ACC112 (cell line): ENCODE measurements at regions not wholly inside any gene's neighbourhood (a gene's known extent, or its start where the extent isn't known, plus 50 kb on each side); places are given as distances from the start of the nearest gene placed in this dataset.

Experiments
- H2AFZ ChIP-seq: fragments of 200-600 bp; sonication (generic); one replicate; pipeline ENCODE4 v1.6.0; 2017; ENCODE audit warnings: antibody characterized with exemption, low read length; ENCODE audit not compliant: unreplicated experiment
- H3K27ac ChIP-seq: fragments of 200-600 bp; sonication (generic); 2 replicates; pipeline ENCODE4 v1.5.1; 2014; ENCODE audit warnings: low read depth, mild to moderate bottlenecking, antibody characterized with exemption, low read length, moderate library complexity
- H3K27me3 ChIP-seq: fragments of 200-600 bp; sonication (generic); 2 replicates; pipeline ENCODE4 v1.6.1; 2014; ENCODE audit warnings: mild to moderate bottlenecking, antibody characterized with exemption, low read length, moderate library complexity, mixed read lengths; ENCODE audit not compliant: insufficient read depth
- H3K36me3 ChIP-seq: fragments of 200-600 bp; sonication (generic); 2 replicates; pipeline ENCODE4 v1.6.1; 2016; ENCODE audit warnings: mild to moderate bottlenecking, antibody characterized with exemption, low read length, moderate library complexity, mixed read lengths; ENCODE audit not compliant: insufficient read depth
- H3K4me1 ChIP-seq: fragments of 200-600 bp; sonication (generic); one replicate; pipeline ENCODE4 v1.6.1; 2016; ENCODE audit warnings: low read length, mixed read lengths; ENCODE audit not compliant: insufficient read depth, unreplicated experiment, control insufficient read depth
- H3K4me3 ChIP-seq: fragments of 200-600 bp; sonication (generic); 2 replicates; pipeline ENCODE4 v1.5.1; 2014; ENCODE audit warnings: mild to moderate bottlenecking, low read depth, low read length
- H3K79me2 ChIP-seq: fragments of 200-600 bp; sonication (generic); one replicate; pipeline ENCODE4 v1.6.0; 2016; ENCODE audit warnings: low read length; ENCODE audit not compliant: control insufficient read depth, unreplicated experiment, insufficient read depth

GRCh38 chr5:20494706-20495105, 506.7 kb upstream of the CDH18 start:
- no peaks in the 10 kb centered on the region for H3K27me3 ChIP-seq
- H3K79me2 ChIP-seq, result no peaks in the 10 kb centered on the region
- no peaks in the 10 kb centered on the region for H3K4me1 ChIP-seq
- H3K27ac ChIP-seq, result no peak overlapping the region
- H2AFZ ChIP-seq, result no peak overlapping the region
- H3K36me3 ChIP-seq, result no peaks in the 10 kb centered on the region
- H3K4me3 ChIP-seq, result no peak overlapping the region

GRCh38 chr5:20486826-20487225, 498.8 kb upstream of the CDH18 start:
- H3K4me1 ChIP-seq, result no peaks in the 10 kb centered on the region
- no peak overlapping the region for H2AFZ ChIP-seq
- no peaks in the 10 kb centered on the region for H3K36me3 ChIP-seq
- H3K4me3 ChIP-seq, result no peak overlapping the region
- no peaks in the 10 kb centered on the region for H3K79me2 ChIP-seq
- no peak overlapping the region for H3K27ac ChIP-seq
- H3K27me3 ChIP-seq, result no peaks in the 10 kb centered on the region

- Histone ChIP-seq H3K36me3 (no peaks in the 10 kb centered on the region), H3K27me3 (no peaks in the 10 kb centered on the region), H3K4me3 (no peak overlapping the region), H3K4me1 (no peaks in the 10 kb centered on the region), H2AFZ (no peak overlapping the region), H3K27ac (no peak overlapping the region), H3K79me2 (no peaks in the 10 kb centered on the region)
Measured at GRCh38 chr5:20476016-20476415, 488.0 kb upstream of the CDH18 start.

GRCh38 chr5:20470997-20471396, 483.0 kb upstream of the CDH18 start:
- no peaks in the 10 kb centered on the region for H3K79me2 ChIP-seq
- no peak overlapping the region for H2AFZ ChIP-seq
- H3K27ac ChIP-seq, result no peak overlapping the region
- H3K4me3 ChIP-seq, result no peak overlapping the region
- H3K36me3 ChIP-seq, result no peaks in the 10 kb centered on the region
- H3K27me3 ChIP-seq, result no peaks in the 10 kb centered on the region
- H3K4me1 ChIP-seq, result no peaks in the 10 kb centered on the region

- no peaks in the 10 kb centered on the region for H3K36me3 ChIP-seq
- H3K4me1 ChIP-seq, result no peaks in the 10 kb centered on the region
- H2AFZ ChIP-seq, result no peak overlapping the region
- H3K4me3 ChIP-seq, result no peak overlapping the region
- no peak overlapping the region for H3K27ac ChIP-seq
- H3K79me2 ChIP-seq, result no peaks in the 10 kb centered on the region
- no peaks in the 10 kb centered on the region for H3K27me3 ChIP-seq
Measured at GRCh38 chr5:20469792-20470191, 481.8 kb upstream of the CDH18 start.

- H3K27ac ChIP-seq, result no peak overlapping the region
- no peaks in the 10 kb centered on the region for H3K36me3 ChIP-seq
- H3K79me2 ChIP-seq, result no peaks in the 10 kb centered on the region
- no peak overlapping the region for H3K4me3 ChIP-seq
- no peak overlapping the region for H2AFZ ChIP-seq
- H3K27me3 ChIP-seq, result no peaks in the 10 kb centered on the region
- H3K4me1 ChIP-seq, result no peaks in the 10 kb centered on the region
Measured at GRCh38 chr5:20469390-20469789, 481.4 kb upstream of the CDH18 start.

GRCh38 chr5:20466512-20466911, 478.5 kb upstream of the CDH18 start:
- no peak overlapping the region for H3K4me3 ChIP-seq
- H3K27me3 ChIP-seq, result no peaks in the 10 kb centered on the region
- H3K79me2 ChIP-seq, result no peaks in the 10 kb centered on the region

GRCh38 chr5:20463206-20463605, 475.2 kb upstream of the CDH18 start:
- no peak overlapping the region for H3K4me3 ChIP-seq

More at GRCh38 chr5:20466512-20466911, 478.5 kb upstream of the CDH18 start:
- H3K36me3 ChIP-seq, result no peaks in the 10 kb centered on the region
- H2AFZ ChIP-seq, result no peak overlapping the region
- H3K27ac ChIP-seq, result no peak overlapping the region
- no peaks in the 10 kb centered on the region for H3K4me1 ChIP-seq

GRCh38 chr5:20446121-20446520, 458.1 kb upstream of the CDH18 start:
- Histone ChIP-seq H3K27ac (no peak overlapping the region), H3K79me2 (no peaks in the 10 kb centered on the region), H2AFZ (no peak overlapping the region), H3K36me3 (no peaks in the 10 kb centered on the region), H3K4me1 (no peaks in the 10 kb centered on the region), H3K4me3 (no peak overlapping the region), H3K27me3 (no peaks in the 10 kb centered on the region)

More at GRCh38 chr5:20463206-20463605, 475.2 kb upstream of the CDH18 start:
- H3K4me1 ChIP-seq, result no peaks in the 10 kb centered on the region
- no peak overlapping the region for H2AFZ ChIP-seq
- no peaks in the 10 kb centered on the region for H3K79me2 ChIP-seq
- no peaks in the 10 kb centered on the region for H3K27me3 ChIP-seq
- no peak overlapping the region for H3K27ac ChIP-seq
- H3K36me3 ChIP-seq, result no peaks in the 10 kb centered on the region

GRCh38 chr5:20445326-20445860, 457.4 kb upstream of the CDH18 start:
- Histone ChIP-seq H3K36me3 (no peaks in the 10 kb centered on the region), H2AFZ (no peak overlapping the region), H3K4me3 (no peak overlapping the region), H3K27me3 (no peaks in the 10 kb centered on the region), H3K79me2 (no peaks in the 10 kb centered on the region), H3K27ac (no peak overlapping the region), H3K4me1 (no peaks in the 10 kb centered on the region)

- no peaks in the 10 kb centered on the region for H3K27me3 ChIP-seq
- no peaks in the 10 kb centered on the region for H3K79me2 ChIP-seq
- H3K36me3 ChIP-seq, result no peaks in the 10 kb centered on the region
- no peaks in the 10 kb centered on the region for H3K4me1 ChIP-seq
- H3K27ac ChIP-seq, result no peak overlapping the region
- no peak overlapping the region for H2AFZ ChIP-seq
- H3K4me3 ChIP-seq, result no peak overlapping the region
Measured at GRCh38 chr5:20434786-20435185, 446.8 kb upstream of the CDH18 start.
